Neuronal stem cell (in vitro differentiated cells): ENCODE measurements at regions not wholly inside any gene's neighbourhood (a gene's known extent, or its start where the extent isn't known, plus 50 kb on each side); places are given as distances from the start of the nearest gene placed in this dataset.

Source experiments
- DNase-seq: peaks from one replicate; pipeline ENCODE4 v3.0.0-alpha.2; 2013; ENCODE audit warnings: low spot score
- H2AFZ ChIP-seq: one replicate; pipeline ENCODE4 v1.6.1; 2013; ENCODE audit warnings: mild to moderate bottlenecking, low read length, inconsistent platforms
- H2AK5ac ChIP-seq: 2 replicates; pipeline ENCODE4 v1.6.1; 2013; ENCODE audit warnings: low read depth, mild to moderate bottlenecking, inconsistent platforms, low read length, moderate library complexity, mixed read lengths
- H2BK120ac ChIP-seq: 2 replicates; pipeline ENCODE4 v1.6.1; 2013; ENCODE audit warnings: low read depth, mild to moderate bottlenecking, inconsistent platforms, low read length, moderate library complexity, mixed read lengths
- H2BK12ac ChIP-seq: one replicate; pipeline ENCODE4 v1.6.1; 2013; ENCODE audit warnings: low read length, inconsistent platforms
- H2BK15ac ChIP-seq: 2 replicates; pipeline ENCODE4 v1.6.1; 2013; ENCODE audit warnings: mild to moderate bottlenecking, low read length, inconsistent platforms, mixed read lengths
- H2BK5ac ChIP-seq: one replicate; pipeline ENCODE4 v1.6.1; 2013; ENCODE audit warnings: inconsistent platforms, mild to moderate bottlenecking, low read length, moderate library complexity
- H3K14ac ChIP-seq: one replicate; pipeline ENCODE4 v1.6.1; 2013; ENCODE audit warnings: low read length, inconsistent platforms
- H3K18ac ChIP-seq: 2 replicates; pipeline ENCODE4 v1.6.1; 2013; ENCODE audit warnings: low read length, inconsistent platforms
- H3K23ac ChIP-seq: 2 replicates; pipeline ENCODE4 v1.6.1; 2013; ENCODE audit warnings: low read depth, mild to moderate bottlenecking, mixed read lengths, low read length, inconsistent platforms; ENCODE audit not compliant: poor library complexity
- H3K27ac ChIP-seq: replicated peaks from 3 replicates; pipeline ENCODE4 v1.5.1; 2013; ENCODE audit warnings: low read length, inconsistent platforms
- H3K27me3 ChIP-seq, 3 experiments: 2 replicates each; pipeline ENCODE4 v1.6.1; 2013; ENCODE audit warnings: low read length in 3 of 3, mild to moderate bottlenecking in 2 of 3, inconsistent platforms in 1 of 3, low read depth in 1 of 3, mixed read lengths in 1 of 3, moderate library complexity in 1 of 3; ENCODE audit not compliant: control insufficient read depth in 3 of 3, insufficient read depth in 3 of 3
- H3K36me3 ChIP-seq, 2 donors: replicated peaks in 1 of 2; 2 replicates each; pipeline ENCODE4 v1.6.1; 2013; ENCODE audit warnings: low read length in 2 of 2; ENCODE audit not compliant: control insufficient read depth in 2 of 2, insufficient read depth in 2 of 2
- H3K4ac ChIP-seq: 2 replicates; pipeline ENCODE4 v1.6.1; 2013; ENCODE audit warnings: inconsistent platforms, mild to moderate bottlenecking, low read length, moderate library complexity
- H3K4me1 ChIP-seq, 2 donors: 1 replicate in 1 of 2; 2 replicates in 1 of 2; pipeline ENCODE4 v1.6.1; 2013; ENCODE audit warnings: low read length in 2 of 2, low read depth in 1 of 2; ENCODE audit not compliant: control insufficient read depth in 2 of 2, insufficient read depth in 1 of 2
- H3K4me2 ChIP-seq: one replicate; pipeline ENCODE4 v1.6.1; 2013; ENCODE audit warnings: mild to moderate bottlenecking, low read length, inconsistent platforms; ENCODE audit not compliant: insufficient read depth, poor library complexity, severe bottlenecking
- H3K4me3 ChIP-seq, 2 donors: 2 replicates each; pipeline ENCODE4 v1.5.1; 2013; ENCODE audit warnings: low read length in 2 of 2, mild to moderate bottlenecking in 2 of 2, inconsistent platforms in 1 of 2, moderate library complexity in 1 of 2
- H3K79me1 ChIP-seq: one replicate; pipeline ENCODE4 v1.6.1; 2013; ENCODE audit warnings: low read depth, mild to moderate bottlenecking, inconsistent platforms, low read length, moderate library complexity
- H3K9ac ChIP-seq: one replicate; pipeline ENCODE4 v1.6.1; 2013; ENCODE audit warnings: mild to moderate bottlenecking, low read depth, low read length, inconsistent platforms; ENCODE audit not compliant: poor library complexity
- H3K9me3 ChIP-seq, 2 donors: replicated peaks in 1 of 2; 2 replicates each; pipeline versions ENCODE3 to v1.6.1; 2013; ENCODE audit warnings: low read length in 2 of 2, mild to moderate bottlenecking in 2 of 2, inconsistent platforms in 1 of 2, low read depth in 1 of 2, mixed read lengths in 1 of 2, moderate library complexity in 1 of 2; ENCODE audit not compliant: control insufficient read depth in 2 of 2, insufficient read depth in 1 of 2
- H4K8ac ChIP-seq: one replicate; pipeline ENCODE4 v1.6.1; 2013; ENCODE audit warnings: low read depth, mild to moderate bottlenecking, inconsistent platforms, low read length, moderate library complexity
- H4K91ac ChIP-seq: one replicate; pipeline ENCODE4 v1.6.1; 2013; ENCODE audit warnings: low read length, low read depth, mild to moderate bottlenecking, inconsistent platforms; ENCODE audit not compliant: poor library complexity
- WGBS, 2 donors: extraction: QIAGEN DNeasy Blood & Tissue Kit; methylation state at CpG; one replicate each; pipeline ENCODE4 v1.1.7; 2013; ENCODE audit warnings: missing lambda C conversion rate in 2 of 2, mixed read lengths in 1 of 2; ENCODE audit not compliant: insufficient read length in 2 of 2, insufficient replicate concordance in 1 of 2; ENCODE audit errors: extremely low coverage in 2 of 2; 5-methylcytosine and 5-hydroxymethylcytosine counted together

GRCh38 chr12:30423330-30423729, 272.3 kb downstream of the IPO8 start:
- Histone ChIP-seq H3K9ac (no peak overlapping the region), H2AK5ac (no peak overlapping the region), H4K8ac (no peak overlapping the region), H3K23ac (no peak overlapping the region), H4K91ac (no peak overlapping the region), H3K36me3 (no peaks in the 10 kb centered on the region), H2BK15ac (no peak overlapping the region), H3K27me3 (no peaks in the 10 kb centered on the region), H2AFZ (no peak overlapping the region), H2BK12ac (no peak overlapping the region), H3K4me1 (no peaks in the 10 kb centered on the region), H3K4me2 (no peak overlapping the region), H3K27ac (no peak overlapping the region), H2BK5ac (no peak overlapping the region), H3K4me3 (no peak overlapping the region), H3K18ac (no peak overlapping the region), H3K4ac (no peak overlapping the region), H2BK120ac (no peak overlapping the region), H3K14ac (no peak overlapping the region), H3K79me1 (peaks cover 2% of the 10 kb centered on the region), H3K9me3 (peaks cover 4 to 11% of the 10 kb centered on the region in 2 donors)
- WGBS, 2 donors = no CpG with 5 or more reads among the region's 5 CpGs
- no peak for DNase-seq

- Histone ChIP-seq H3K79me1 (peaks cover 2% of the 10 kb centered on the region), H2BK12ac (no peak overlapping the region), H2BK15ac (no peak overlapping the region), H2BK120ac (no peak overlapping the region), H2BK5ac (no peak overlapping the region), H3K27me3 (no peaks in the 10 kb centered on the region), H3K4ac (no peak overlapping the region), H4K8ac (no peak overlapping the region), H3K18ac (no peak overlapping the region), H3K4me3 (no peak overlapping the region), H3K36me3 (no peaks in the 10 kb centered on the region), H3K23ac (no peak overlapping the region), H3K9ac (no peak overlapping the region), H4K91ac (no peak overlapping the region), H3K9me3 (peaks cover 4 to 11% of the 10 kb centered on the region in 2 donors), H3K27ac (no peak overlapping the region), H2AK5ac (no peak overlapping the region), H3K4me2 (no peak overlapping the region), H2AFZ (no peak overlapping the region), H3K4me1 (no peaks in the 10 kb centered on the region), H3K14ac (no peak overlapping the region)
- no CpG with 5 or more reads among the region's 1 CpG for WGBS, 2 donors
- DNase-seq = no peak
These were observed 272.8 kb downstream of the IPO8 start for GRCh38 chr12:30422844-30423243.

GRCh38 chr12:30420561-30420960, 275.1 kb downstream of the IPO8 start:
- H3K18ac ChIP-seq = no peak overlapping the region
- H4K91ac ChIP-seq = no peak overlapping the region
- H2BK120ac ChIP-seq = no peak overlapping the region
- no peaks in the 10 kb centered on the region for H3K27me3 ChIP-seq
- H3K79me1 ChIP-seq = peaks cover 2% of the 10 kb centered on the region
- H2BK12ac ChIP-seq = no peak overlapping the region
- H3K36me3 ChIP-seq = no peaks in the 10 kb centered on the region
- H3K23ac ChIP-seq = no peak overlapping the region
- H3K4me2 ChIP-seq = no peak overlapping the region
- H3K9me3 ChIP-seq = peaks cover 4 to 11% of the 10 kb centered on the region in 2 donors
- H3K9ac ChIP-seq = no peak overlapping the region
- no peak overlapping the region for H3K27ac ChIP-seq
- no peak overlapping the region for H3K4ac ChIP-seq
- no peaks in the 10 kb centered on the region for H3K4me1 ChIP-seq
- no peak overlapping the region for H2BK5ac ChIP-seq
- no peak overlapping the region for H2AFZ ChIP-seq
- H4K8ac ChIP-seq = no peak overlapping the region
- no peak overlapping the region for H3K14ac ChIP-seq
- no peak for DNase-seq
- H2AK5ac ChIP-seq = no peak overlapping the region
- H2BK15ac ChIP-seq = no peak overlapping the region
- no peak overlapping the region for H3K4me3 ChIP-seq
- no CpG with 5 or more reads among the region's 3 CpGs for WGBS, 2 donors

GRCh38 chr12:30417697-30418231, 277.9 kb downstream of the IPO8 start:
- no peak overlapping the region for H3K4me2 ChIP-seq
- no peaks in the 10 kb centered on the region for H3K27me3 ChIP-seq
- H3K9me3 ChIP-seq = peaks cover 0 to 5% of the 10 kb centered on the region in 2 donors
- H2BK12ac ChIP-seq = no peak overlapping the region
- H2AK5ac ChIP-seq = no peak overlapping the region
- no peak overlapping the region for H2BK15ac ChIP-seq
- no peak overlapping the region for H3K14ac ChIP-seq
- no peak for DNase-seq
- no peak overlapping the region for H3K27ac ChIP-seq
- no peak overlapping the region for H2BK5ac ChIP-seq
- H4K91ac ChIP-seq = no peak overlapping the region
- no CpG with 5 or more reads among the region's 5 CpGs for WGBS, 2 donors
- H2BK120ac ChIP-seq = no peak overlapping the region
- H3K9ac ChIP-seq = no peak overlapping the region
- H3K4me1 ChIP-seq = no peaks in the 10 kb centered on the region
- no peak overlapping the region for H4K8ac ChIP-seq
- H3K23ac ChIP-seq = no peak overlapping the region
- H3K4me3 ChIP-seq = no peak overlapping the region
- H3K18ac ChIP-seq = no peak overlapping the region
- H3K4ac ChIP-seq = no peak overlapping the region
- peaks cover 2% of the 10 kb centered on the region for H3K79me1 ChIP-seq
- H3K36me3 ChIP-seq = no peaks in the 10 kb centered on the region
- H2AFZ ChIP-seq = no peak overlapping the region
